IMR-90 (cell line): ENCODE measurements at regions not wholly inside any gene's neighbourhood (a gene's known extent, or its start where the extent isn't known, plus 50 kb on each side); places are given as distances from the start of the nearest gene placed in this dataset.

Experiments used
- ATAC-seq: fragments of 200-7000 bp; cut with Tn5 transposase; 2 replicates; pipeline ENCODE4 v1.9.1; 2020; ENCODE audit warnings: low read depth, mild to moderate bottlenecking, moderate library complexity
- BruUV-seq: library from RNA; stranded (reverse); fragments of 400-500 nt; replicated peaks from 2 replicates; lab custom pipeline; 2021; lab: Mats Ljungman, UMichigan
- CTCF ChIA-PET: fragments of 300-600 bp; formaldehyde crosslinking; extraction: SDS; loops from one replicate; lab custom pipeline; 2021; ENCODE audit warnings: antibody characterized with exemption; lab: Yijun Ruan, JAX
- POLR2A ChIA-PET: fragments of 300-600 bp; sonication (Branson Sonifier 250); formaldehyde crosslinking; loops from one replicate; lab custom pipeline; 2022; ENCODE audit warnings: antibody characterized with exemption; ENCODE audit not compliant: unreplicated experiment; lab: Charles Lee
- DNase-seq: peaks from one replicate; pipeline ENCODE4 v3.0.0; 2013
- H2AFZ ChIP-seq: replicated peaks from 2 replicates; pipeline ENCODE3; 2013; ENCODE audit warnings: low read length, mild to moderate bottlenecking; ENCODE audit not compliant: poor library complexity
- H2AK5ac ChIP-seq: 2 replicates; pipeline ENCODE4 v1.6.1; 2013; ENCODE audit warnings: low read depth, low read length, inconsistent platforms
- H2AK9ac ChIP-seq: replicated peaks from 2 replicates; pipeline ENCODE3; 2013; ENCODE audit warnings: mild to moderate bottlenecking, low read depth, low read length, moderate library complexity; ENCODE audit not compliant: poor library complexity
- H2BK120ac ChIP-seq: 2 replicates; pipeline ENCODE4 v1.6.1; 2013; ENCODE audit warnings: low read depth, low read length, inconsistent platforms
- H2BK15ac ChIP-seq: 3 replicates; pipeline ENCODE4 v1.6.1; 2013; ENCODE audit warnings: low read depth, low read length, inconsistent platforms
- H2BK20ac ChIP-seq: 2 replicates; pipeline ENCODE4 v1.6.1; 2013; ENCODE audit warnings: low read depth, mild to moderate bottlenecking, inconsistent platforms, low read length, moderate library complexity
- H2BK5ac ChIP-seq: 2 replicates; pipeline ENCODE4 v1.6.1; 2013; ENCODE audit warnings: mild to moderate bottlenecking, low read depth, low read length, inconsistent platforms; ENCODE audit not compliant: poor library complexity, severe bottlenecking
- H3K14ac ChIP-seq: replicated peaks from 2 replicates; pipeline ENCODE4 v1.6.1; 2013; ENCODE audit warnings: low read depth, low read length, inconsistent platforms
- H3K18ac ChIP-seq: 2 replicates; pipeline ENCODE4 v1.6.1; 2013; ENCODE audit warnings: low read depth, low read length, control low read depth
- H3K23ac ChIP-seq: 2 replicates; pipeline ENCODE4 v1.6.1; 2013; ENCODE audit warnings: low read depth, low read length, inconsistent platforms
- H3K27ac ChIP-seq: 2 replicates; pipeline ENCODE4 v1.5.1; 2013; ENCODE audit warnings: mild to moderate bottlenecking, control low read depth, low read length; ENCODE audit not compliant: insufficient read depth
- H3K27me3 ChIP-seq: 2 replicates; pipeline ENCODE4 v1.6.1; 2013; ENCODE audit warnings: low read length; ENCODE audit not compliant: control insufficient read depth, insufficient read depth
- H3K36me3 ChIP-seq: 2 replicates; pipeline ENCODE4 v1.6.1; 2013; ENCODE audit warnings: low read length, mixed read lengths; ENCODE audit not compliant: control insufficient read depth, insufficient read depth
- H3K4ac ChIP-seq: 2 replicates; pipeline ENCODE4 v1.6.1; 2013; ENCODE audit warnings: low read depth, low read length, inconsistent platforms
- H3K4me1 ChIP-seq: 2 replicates; pipeline ENCODE4 v1.6.1; 2013; ENCODE audit warnings: low read length, mixed read lengths; ENCODE audit not compliant: control insufficient read depth, insufficient read depth
- H3K4me2 ChIP-seq: 2 replicates; pipeline ENCODE4 v1.6.1; 2013; ENCODE audit warnings: low read depth, mild to moderate bottlenecking, control low read depth, low read length, moderate library complexity
- H3K4me3 ChIP-seq: 2 replicates; pipeline ENCODE4 v1.5.1; 2013; ENCODE audit warnings: low read depth, mild to moderate bottlenecking, control low read depth, low read length, moderate library complexity; ENCODE audit not compliant: insufficient read depth
- H3K56ac ChIP-seq: 2 replicates; pipeline ENCODE4 v1.6.1; 2013; ENCODE audit warnings: low read length, inconsistent platforms; ENCODE audit not compliant: insufficient read depth; ENCODE audit errors: extremely low read depth
- H3K79me1 ChIP-seq, 2 experiments: 2 replicates each; pipeline ENCODE4 v1.6.1; 2013; ENCODE audit warnings: low read length in 2 of 2, inconsistent platforms in 1 of 2, low read depth in 1 of 2
- H3K9ac ChIP-seq: 2 replicates; pipeline ENCODE4 v1.6.1; 2013; ENCODE audit warnings: low read depth, low read length, control low read depth
- H3K9me1 ChIP-seq: 2 replicates; pipeline ENCODE4 v1.6.1; 2013; ENCODE audit warnings: low read length, inconsistent platforms; ENCODE audit not compliant: insufficient read depth
- H3K9me3 ChIP-seq: 2 replicates; pipeline ENCODE4 v1.6.1; 2013; ENCODE audit warnings: low read length; ENCODE audit not compliant: control insufficient read depth, insufficient read depth
- H4K20me1 ChIP-seq: 2 replicates; pipeline ENCODE4 v1.6.1; 2013; ENCODE audit warnings: low read length, inconsistent platforms; ENCODE audit not compliant: insufficient read depth
- H4K5ac ChIP-seq: 2 replicates; pipeline ENCODE4 v1.6.1; 2013; ENCODE audit warnings: mild to moderate bottlenecking, low read depth, low read length, control low read depth
- H4K8ac ChIP-seq, 2 experiments: 2 replicates each; pipeline ENCODE4 v1.6.1; 2013; ENCODE audit warnings: low read depth in 2 of 2, low read length in 2 of 2, control low read depth in 1 of 2, inconsistent platforms in 1 of 2
- H4K91ac ChIP-seq: 2 replicates; pipeline ENCODE4 v1.6.1; 2013; ENCODE audit warnings: low read depth, low read length, inconsistent platforms; ENCODE audit not compliant: insufficient read depth
- CHD1 ChIP-seq: IDR thresholded peaks from 2 replicates; pipeline ENCODE4 v1.6.1; 2012; ENCODE audit warnings: low read depth, low read length, improper control_type of control experiment
- MXI1 ChIP-seq: IDR thresholded peaks from 2 replicates; pipeline ENCODE4 v1.6.1; 2012; ENCODE audit warnings: low read depth, mild to moderate bottlenecking, low read length, moderate library complexity, borderline replicate concordance
- RAD21 ChIP-seq: IDR thresholded peaks from 2 replicates; pipeline ENCODE4 v1.6.1; 2012; ENCODE audit warnings: low read length, improper control_type of control experiment
- WGBS, 2 experiments: methylation state at CpG; one replicate each; pipeline versions ENCODE4 v1.1.5 to v1.1.7; 2013; ENCODE audit warnings: missing lambda C conversion rate in 2 of 2; ENCODE audit not compliant: insufficient read length in 1 of 2; ENCODE audit errors: extremely low coverage in 2 of 2; 5-methylcytosine and 5-hydroxymethylcytosine counted together
- dilution Hi-C: fragments of 300-500 bp; cut with HindIII; formaldehyde crosslinking; loops from one replicate; pipeline ENCODE4 v1.14.3; 2018; ENCODE audit warnings: low sequenced_read_pairs; ENCODE audit not compliant: unreplicated experiment
- in situ Hi-C: fragments of 300-500 bp; cut with MboI; formaldehyde crosslinking; loops from 3 replicates; pipeline ENCODE4 v1.14.3; 2019; ENCODE audit warnings: low sequenced_read_pairs, inconsistent platforms, mixed read lengths
- intact Hi-C: fragments of 100-400 bp; cut with micrococcal nuclease; formaldehyde crosslinking; loops from 2 replicates; pipeline ENCODE4 v1.10.0; 2022

- Histone ChIP-seq H3K23ac (no peak overlapping the region), H2BK20ac (no peak overlapping the region), H2AFZ (no peak overlapping the region), H2BK5ac (no peak overlapping the region), H2BK15ac (no peak overlapping the region), H3K36me3 (no peaks in the 10 kb centered on the region), H3K4me1 (no peaks in the 10 kb centered on the region), H3K4me3 (no peak overlapping the region), H2AK5ac (no peak overlapping the region), H3K9me1 (no peaks in the 10 kb centered on the region), H4K8ac (no peak overlapping the region), H3K4ac (no peak overlapping the region), H4K5ac (no peak overlapping the region), H4K91ac (no peak overlapping the region), H3K27ac (no peak overlapping the region), H3K27me3 (no peaks in the 10 kb centered on the region), H3K18ac (no peak overlapping the region), H3K4me2 (no peak overlapping the region), H3K9me3 (no peaks in the 10 kb centered on the region), H3K79me1 (no peaks in the 10 kb centered on the region), H3K9ac (no peak overlapping the region), H3K14ac (no peak overlapping the region), H3K56ac (no peak overlapping the region), H2BK120ac (no peak overlapping the region), H2AK9ac (no peak overlapping the region), H4K20me1 (no peaks in the 10 kb centered on the region)
- WGBS, 2 experiments: 55% methylated on average over 2 of the region's 3 CpGs; no CpG with 5 or more reads in 1 of the 2 experiments
- DNase-seq (no peak), ATAC-seq (no peak)
- dilution Hi-C loops: no loop called here
- in situ Hi-C loops: no loop called here
- CTCF ChIA-PET: no interaction called here
- no TSS peak for BruUV-seq
- TF ChIP-seq CHD1 (no peak), MXI1 (no peak), RAD21 (no peak)
- intact Hi-C loops: no loop called here
- POLR2A ChIA-PET: no interaction called here
Observed at GRCh38 chr4:153844144-153844543, 55.3 kb upstream of the SFRP2 start.
